ENCODE measurements at regions not wholly inside any gene's neighbourhood (a gene's known extent, or its start where the extent isn't known, plus 50 kb on each side); places are given as distances from the start of the nearest gene placed in this dataset.
A peak's percentile ranks its signal among the peaks of the same experiment; 100 is the strongest.
"Not testable (repeated sequence)": the region's sequence is repeated elsewhere in the genome, so short reads cannot be mapped to it uniquely, and the experiment has no call there.

DNA sequence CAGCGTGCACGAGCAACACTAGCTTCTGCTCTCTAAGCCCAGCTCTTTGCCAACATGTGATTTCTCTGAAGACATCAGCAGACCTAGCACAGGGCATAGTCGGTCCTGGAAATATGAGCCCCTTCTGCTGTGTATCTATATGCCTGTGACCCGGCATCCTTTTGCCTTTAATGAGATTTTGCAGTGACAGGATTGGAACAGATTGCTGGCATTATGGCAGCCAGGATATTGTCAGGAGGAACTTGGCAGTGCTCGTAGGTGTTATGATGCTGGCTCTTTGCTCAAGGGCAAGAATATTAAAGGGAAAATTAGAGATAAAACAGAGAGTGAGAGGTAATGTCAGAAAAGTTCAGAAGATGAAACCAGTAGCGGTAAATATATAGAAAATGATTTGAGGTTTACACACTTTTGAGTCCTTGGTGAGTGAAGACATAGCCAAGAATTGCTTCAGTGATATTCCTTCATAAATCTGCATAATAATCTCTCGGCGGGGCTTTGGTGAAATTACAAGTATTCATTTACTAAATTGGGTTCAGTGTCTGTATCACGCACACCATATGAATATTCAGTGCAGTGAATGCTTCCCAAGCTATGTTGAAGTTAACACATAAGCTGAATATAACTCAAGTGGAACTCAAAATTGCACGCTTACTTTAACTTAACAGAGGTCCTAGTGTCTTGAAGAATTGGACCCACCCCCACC is 502.1 kb upstream of the NR3C2 start:
- peaks cover 0 to 3% (median 0%) of the 10 kb centered on the region in 3 donors for H3K27me3 Mint-ChIP-seq
- no peaks in the 10 kb centered on the region for H3K4me1 Mint-ChIP-seq
- no peak overlapping the region for H3K27ac Mint-ChIP-seq
- peaks cover 0 to 4% of the 10 kb centered on the region in 2 donors for H3K36me3 Mint-ChIP-seq
- H3K4me3 Mint-ChIP-seq, result no peak overlapping the region
- peaks cover 0 to 1% (median 0%) of the 10 kb centered on the region in 7 donors for H3K9me3 Mint-ChIP-seq
- ATAC-seq (ENCODE audit: low read depth in 2 of 2) (no peak), DNase-seq (no peak)

DNA sequence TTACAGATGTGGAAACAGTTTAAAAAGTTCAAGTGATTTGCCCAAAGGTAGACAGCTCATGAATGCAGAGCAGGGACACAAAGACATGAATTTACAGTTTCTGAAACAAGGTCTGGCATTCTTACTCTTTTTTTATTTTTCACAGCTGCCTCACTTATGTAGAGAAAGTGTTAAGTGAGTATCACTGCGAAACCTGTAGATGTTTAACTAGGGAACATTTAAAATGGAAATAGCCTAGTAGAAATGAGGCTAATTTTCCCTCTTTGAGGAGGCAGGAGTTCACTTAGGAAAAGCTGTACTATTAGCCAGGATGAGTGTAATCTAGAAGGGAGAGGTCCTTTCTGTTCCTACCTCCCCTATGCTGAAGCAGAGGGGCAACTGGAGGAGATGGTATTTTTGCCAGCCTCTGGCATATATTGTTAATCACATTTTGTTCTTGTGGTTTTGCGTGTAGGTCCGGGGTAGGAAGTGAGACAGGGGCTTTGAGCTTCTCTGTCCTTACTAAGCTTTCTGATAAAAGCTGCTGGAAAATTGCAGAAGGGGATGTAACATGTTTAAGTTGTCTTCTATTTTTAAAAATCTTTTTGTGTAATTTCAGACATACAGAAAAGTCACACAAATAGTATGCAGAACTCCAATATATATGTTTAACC is 492.8 kb upstream of the NR3C2 start:
- Mint-ChIP-seq H3K27ac (no peak overlapping the region), H3K9me3 (peaks cover 8 to 33% (median 17%) of the 10 kb centered on the region in 7 donors), H3K4me1 (peaks cover 5 to 11% (median 7%) of the 10 kb centered on the region in 3 donors), H3K4me3 (peak overlapping the region in 1 of 8 donors; percentile 37), H3K27me3 (peaks cover 0 to 4% (median 0%) of the 10 kb centered on the region in 3 donors), H3K36me3 (peaks cover 0 to 13% of the 10 kb centered on the region in 2 donors)
- DNase-seq (no peak), ATAC-seq (ENCODE audit: low read depth in 2 of 2) (no peak)

DNA sequence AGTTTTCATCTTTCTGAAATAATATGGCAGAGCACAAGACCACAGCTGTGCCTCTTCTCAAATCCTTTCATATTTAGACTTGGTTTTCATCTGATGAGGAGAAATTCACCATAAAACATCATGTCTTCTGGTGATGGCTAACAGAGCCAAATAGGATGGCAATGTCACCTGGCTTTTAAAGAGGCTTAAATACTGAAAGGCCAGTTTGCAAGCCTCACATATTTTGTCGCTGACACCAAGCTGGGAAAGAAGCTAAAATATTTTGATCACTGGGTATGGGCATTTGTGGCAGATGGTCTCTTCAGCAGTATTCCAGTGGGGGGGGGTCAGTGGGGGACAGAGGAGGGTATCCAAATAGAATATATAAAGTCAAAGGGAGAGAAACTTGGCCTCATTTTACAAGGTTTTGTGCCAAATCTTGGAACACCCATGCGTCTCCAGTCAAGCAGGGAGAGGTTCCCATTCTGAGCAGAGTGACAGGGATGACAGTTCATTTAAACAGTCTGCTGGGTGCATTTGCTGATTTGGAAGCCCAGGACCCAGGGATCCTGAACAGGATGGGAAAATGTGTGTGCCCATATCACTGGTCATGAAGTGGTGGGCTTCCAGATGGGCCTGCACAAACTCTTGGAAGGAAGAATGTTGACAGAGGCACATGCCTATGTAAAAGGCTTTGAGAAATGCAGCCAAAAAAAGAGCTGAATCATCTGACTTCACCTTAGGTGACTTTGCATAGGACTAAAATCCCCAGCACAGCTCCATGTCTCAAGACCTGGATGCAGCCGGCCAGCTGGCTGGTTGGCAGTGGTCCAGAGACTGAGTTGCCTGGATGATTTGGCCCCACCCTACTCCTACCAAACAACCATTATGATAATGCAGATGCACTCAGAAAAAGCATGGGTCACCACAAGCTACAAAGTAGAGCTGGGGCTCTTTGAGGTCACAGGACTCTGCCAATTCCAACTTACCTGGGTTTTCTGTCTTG is 484.4 kb upstream of the NR3C2 start:
- Mint-ChIP-seq H3K4me3 (no peak overlapping the region), H3K36me3 (peaks cover 0 to 26% of the 10 kb centered on the region in 2 donors), H3K9me3 (peaks cover 8 to 29% (median 16%) of the 10 kb centered on the region in 7 donors), H3K27ac (no peak overlapping the region), H3K4me1 (no peaks in the 10 kb centered on the region), H3K27me3 (no peaks in the 10 kb centered on the region)
- ATAC-seq (ENCODE audit: low read depth in 2 of 2) (no peak), DNase-seq (no peak)

DNA sequence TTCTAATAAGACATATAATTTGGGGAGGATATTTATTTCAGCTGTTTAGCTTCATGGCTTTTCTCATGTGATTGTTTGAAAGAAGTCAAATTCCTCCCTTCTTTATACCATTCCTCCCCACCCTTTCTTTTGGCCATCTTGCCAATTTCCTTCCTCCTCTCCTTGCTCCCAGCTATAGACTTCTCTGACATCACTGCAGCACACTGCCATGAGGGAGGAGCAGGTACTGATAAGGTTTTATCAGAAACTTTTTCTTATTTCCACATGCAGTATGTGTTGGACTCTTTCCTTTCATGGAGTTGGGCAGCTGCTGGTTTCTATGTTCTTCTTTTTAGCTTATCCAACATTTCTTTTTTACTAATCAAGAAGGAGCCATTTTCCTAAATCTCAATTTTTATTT is 481.7 kb upstream of the NR3C2 start:
- Mint-ChIP-seq H3K27ac (no peak overlapping the region), H3K4me3 (no peak overlapping the region), H3K27me3 (no peaks in the 10 kb centered on the region), H3K4me1 (no peaks in the 10 kb centered on the region), H3K9me3 (peaks cover 0 to 4% (median 1%) of the 10 kb centered on the region in 7 donors), H3K36me3 (peaks cover 0 to 1% of the 10 kb centered on the region in 2 donors)
- DNase-seq (no peak), ATAC-seq (ENCODE audit: low read depth in 2 of 2) (no peak)

DNA sequence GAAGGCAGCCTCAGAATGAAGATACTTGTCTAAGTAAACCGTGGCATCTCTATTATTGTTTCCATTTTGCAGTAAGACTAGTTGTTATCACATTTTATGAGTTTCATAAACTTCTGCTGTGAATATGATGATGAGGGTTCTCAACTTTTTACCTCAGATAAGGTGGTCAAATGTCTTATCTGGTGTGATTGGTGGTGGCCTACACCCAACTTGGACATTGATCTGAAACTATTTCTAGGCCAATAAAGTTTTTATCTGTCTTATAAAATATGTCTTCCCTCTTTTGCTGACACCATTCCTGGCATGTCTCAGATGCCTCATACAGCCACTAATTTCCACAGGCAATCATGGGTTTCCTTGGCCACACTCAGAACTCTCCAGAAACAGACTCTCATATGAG is 480.3 kb upstream of the NR3C2 start:
- Mint-ChIP-seq H3K4me1 (no peaks in the 10 kb centered on the region), H3K9me3 (peaks cover 0 to 4% (median 0%) of the 10 kb centered on the region in 7 donors), H3K36me3 (no peaks in the 10 kb centered on the region), H3K4me3 (no peak overlapping the region), H3K27ac (no peak overlapping the region), H3K27me3 (no peaks in the 10 kb centered on the region)
- DNase-seq (no peak), ATAC-seq (ENCODE audit: low read depth in 2 of 2) (no peak)

DNA sequence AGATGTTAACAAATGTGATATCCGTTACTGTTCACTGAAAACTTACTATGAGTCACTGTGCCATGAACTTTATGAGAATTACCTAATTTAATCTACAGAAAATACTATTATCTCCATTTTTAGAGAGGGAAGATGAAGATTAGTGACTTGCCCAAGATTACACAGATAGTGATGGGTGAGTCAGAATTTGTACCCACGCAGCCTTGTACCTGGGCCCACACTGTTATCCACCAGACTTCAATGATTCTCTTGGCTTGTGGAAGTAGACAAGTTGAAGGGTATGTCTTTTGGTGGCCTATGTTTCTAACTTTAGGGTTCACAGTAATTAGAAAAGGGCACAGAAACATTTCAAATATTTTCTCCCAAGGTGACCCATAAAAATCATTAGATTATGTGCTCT is 472.5 kb upstream of the NR3C2 start:
- DNase-seq (no peak), ATAC-seq (ENCODE audit: low read depth in 2 of 2) (no peak)
- H3K36me3 Mint-ChIP-seq, result no peaks in the 10 kb centered on the region
- H3K9me3 Mint-ChIP-seq, result peaks cover 0 to 2% (median 0%) of the 10 kb centered on the region in 7 donors
- peak overlapping the region in 1 of 6 donors; percentile 33 for H3K27ac Mint-ChIP-seq
- no peaks in the 10 kb centered on the region for H3K4me1 Mint-ChIP-seq
- no peaks in the 10 kb centered on the region for H3K27me3 Mint-ChIP-seq
- no peak overlapping the region for H3K4me3 Mint-ChIP-seq

DNA sequence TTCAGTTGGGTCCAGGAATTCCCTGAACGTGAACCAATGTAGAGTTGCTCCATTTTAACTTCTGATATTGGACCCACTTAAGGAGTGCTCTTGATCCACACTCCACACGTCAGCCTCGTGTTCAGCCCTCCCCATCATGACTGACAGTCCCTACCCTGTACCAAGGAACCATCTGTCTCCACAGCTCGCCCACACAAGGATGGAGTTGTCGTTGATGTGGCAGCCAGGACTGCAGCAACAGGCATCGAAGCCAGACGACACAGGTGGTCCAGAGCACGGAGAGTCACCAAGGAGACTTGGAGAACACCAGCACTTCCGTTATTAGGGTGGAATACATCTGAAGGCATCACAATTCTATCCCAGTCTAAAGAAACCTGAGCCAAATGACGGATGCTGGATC is 472.1 kb upstream of the NR3C2 start:
- Mint-ChIP-seq H3K9me3 (peaks cover 0 to 2% (median 0%) of the 10 kb centered on the region in 7 donors), H3K27me3 (no peaks in the 10 kb centered on the region), H3K36me3 (no peaks in the 10 kb centered on the region), H3K27ac (no peak overlapping the region), H3K4me3 (no peak overlapping the region), H3K4me1 (no peaks in the 10 kb centered on the region)
- ATAC-seq (ENCODE audit: low read depth in 2 of 2) (no peak), DNase-seq (no peak)

DNA sequence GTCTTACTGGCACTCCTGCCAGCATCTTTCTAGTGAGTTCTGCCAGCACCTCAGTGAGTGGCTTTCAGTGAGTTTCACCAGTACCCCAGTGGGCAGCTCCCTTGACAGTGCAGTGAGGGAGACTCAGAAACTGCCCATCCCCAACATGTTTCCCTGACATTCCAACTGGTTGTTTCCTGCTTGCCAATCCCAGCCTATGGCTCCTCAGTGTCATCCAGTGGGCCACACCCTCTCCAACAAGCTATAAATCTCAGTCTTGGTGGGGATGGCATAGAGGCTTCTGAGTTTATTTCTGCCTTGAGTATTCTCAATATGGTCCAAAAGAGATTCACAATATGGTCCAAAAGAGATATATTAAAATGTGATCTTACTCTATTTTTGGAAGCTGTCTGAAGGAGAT is 461.2 kb upstream of the NR3C2 start:
- peaks cover 0 to 9% of the 10 kb centered on the region in 2 donors for H3K36me3 Mint-ChIP-seq
- peaks cover 6 to 18% (median 10%) of the 10 kb centered on the region in 7 donors for H3K9me3 Mint-ChIP-seq
- H3K4me1 Mint-ChIP-seq, result no peaks in the 10 kb centered on the region
- ATAC-seq (ENCODE audit: low read depth in 2 of 2) (no peak), DNase-seq (no peak)
- H3K4me3 Mint-ChIP-seq, result no peak overlapping the region
- no peak overlapping the region for H3K27ac Mint-ChIP-seq
- no peaks in the 10 kb centered on the region for H3K27me3 Mint-ChIP-seq

DNA sequence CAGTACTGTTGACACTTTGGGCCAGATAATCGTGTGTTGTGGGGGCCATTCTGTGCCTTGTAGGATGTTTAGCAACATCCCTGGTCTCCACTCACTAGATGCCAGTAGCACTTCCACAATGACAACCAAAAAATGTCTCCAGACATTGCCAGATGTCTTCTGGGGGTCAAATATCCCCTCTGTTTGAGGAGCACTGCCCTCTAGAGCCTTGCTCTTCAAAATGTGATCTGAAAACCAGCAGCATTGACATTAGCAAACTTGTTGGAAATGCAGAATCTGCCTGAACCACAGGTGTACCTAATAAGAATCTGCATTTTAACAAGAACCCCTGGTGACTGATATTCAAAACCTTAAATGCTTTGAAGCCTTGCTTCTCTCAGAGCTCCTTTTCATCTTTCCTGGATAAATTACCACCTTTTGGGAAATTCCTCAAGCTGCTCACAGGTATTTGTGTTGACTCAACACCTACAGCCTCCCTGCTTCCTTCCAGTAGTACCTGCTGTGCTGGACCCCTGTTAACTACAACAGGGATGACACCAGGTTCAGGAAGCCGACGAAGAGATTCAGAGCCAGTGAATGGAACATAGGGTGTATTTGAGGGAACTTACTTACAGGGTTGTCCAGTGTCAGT is 459.0 kb upstream of the NR3C2 start:
- no peak for DNase-seq
- Mint-ChIP-seq H3K27ac (no peak overlapping the region), H3K4me3 (no peak overlapping the region), H3K36me3 (peaks cover 0 to 12% of the 10 kb centered on the region in 2 donors), H3K9me3 (peaks cover 7 to 34% (median 26%) of the 10 kb centered on the region in 7 donors), H3K4me1 (no peaks in the 10 kb centered on the region), H3K27me3 (no peaks in the 10 kb centered on the region)
- ATAC-seq (ENCODE audit: low read depth in 2 of 2), result no peak

DNA sequence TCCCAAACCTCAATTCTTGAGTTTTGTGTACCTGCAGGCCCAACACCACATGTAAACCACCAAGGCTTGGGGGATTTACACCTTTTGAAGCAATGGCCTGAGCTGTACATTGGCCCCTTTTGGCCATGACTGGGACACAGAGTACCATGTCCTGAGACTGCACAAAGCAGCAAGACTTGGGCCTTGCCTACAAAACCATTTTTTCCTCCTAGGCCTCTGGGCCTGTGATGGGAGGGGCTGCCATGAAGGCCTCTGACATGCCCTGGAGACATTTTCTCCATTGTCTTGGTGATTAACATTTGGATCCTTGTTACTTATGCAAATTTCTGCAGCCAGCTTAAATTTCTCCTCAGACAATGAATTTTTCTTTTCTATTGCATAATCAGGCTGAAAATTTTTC is 455.9 kb upstream of the NR3C2 start:
- not testable (repeated sequence) for H3K27ac Mint-ChIP-seq; H3K4me3 Mint-ChIP-seq; H3K27me3 Mint-ChIP-seq; ATAC-seq (ENCODE audit: low read depth in 2 of 2); DNase-seq; H3K4me1 Mint-ChIP-seq
- Mint-ChIP-seq H3K36me3 (peaks cover 0 to 12% of the 10 kb centered on the region in 2 donors), H3K9me3 (peaks cover 10 to 36% (median 28%) of the 10 kb centered on the region in 7 donors)

DNA sequence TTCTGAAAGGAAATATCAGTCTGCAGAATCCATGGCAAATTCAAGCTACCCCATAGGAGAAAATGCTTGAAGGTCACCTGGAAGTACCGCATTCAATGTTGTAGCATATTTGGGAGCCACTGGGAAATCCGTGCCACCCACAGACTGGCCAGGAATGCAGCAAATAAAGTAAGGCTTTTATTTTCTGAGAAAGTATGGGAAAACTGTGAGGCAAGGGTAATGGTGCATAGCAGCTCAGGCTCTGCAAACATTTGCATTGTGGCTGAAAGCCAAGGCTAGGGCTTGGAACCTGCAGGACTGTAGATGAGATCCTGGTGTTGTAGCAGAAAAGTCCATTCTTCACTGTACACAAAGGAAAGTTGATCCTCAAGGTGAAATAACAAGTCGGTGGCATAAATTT is 450.9 kb upstream of the NR3C2 start:
- Mint-ChIP-seq H3K36me3 (no peaks in the 10 kb centered on the region), H3K27ac (peak overlapping the region in 1 of 6 donors; percentile 66), H3K4me1 (peaks cover 0 to 7% (median 5%) of the 10 kb centered on the region in 3 donors), H3K27me3 (peaks cover 0 to 5% (median 0%) of the 10 kb centered on the region in 3 donors), H3K4me3 (no peak overlapping the region), H3K9me3 (peaks cover 2 to 25% (median 14%) of the 10 kb centered on the region in 7 donors)
- no peak for DNase-seq
- no peak for ATAC-seq (ENCODE audit: low read depth in 2 of 2)

DNA sequence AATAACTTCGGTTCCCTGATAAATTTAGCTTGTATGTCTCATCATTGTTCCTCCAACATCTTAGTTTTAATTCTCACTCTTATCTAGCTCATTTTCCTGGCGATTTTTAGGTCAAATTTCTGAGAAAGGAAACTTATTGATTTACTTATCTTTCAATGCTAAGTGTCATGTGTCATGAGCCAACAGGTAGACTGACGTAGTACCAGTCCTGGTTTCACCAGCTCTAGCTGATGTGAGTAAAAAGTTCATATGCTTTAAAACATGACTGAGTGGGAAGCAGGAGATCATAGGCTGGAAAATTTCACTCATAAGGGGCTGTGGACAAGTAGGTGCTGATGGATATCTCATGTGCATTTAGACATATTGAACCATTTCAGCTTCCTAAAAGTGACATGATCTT is 441.7 kb upstream of the NR3C2 start:
- Mint-ChIP-seq H3K27me3 (peaks cover 0 to 12% (median 7%) of the 10 kb centered on the region in 3 donors), H3K9me3 (peaks cover 0 to 9% (median 4%) of the 10 kb centered on the region in 7 donors), H3K4me3 (no peak overlapping the region), H3K36me3 (peaks cover 0 to 7% of the 10 kb centered on the region in 2 donors), H3K4me1 (no peaks in the 10 kb centered on the region), H3K27ac (no peak overlapping the region)
- ATAC-seq (ENCODE audit: low read depth in 2 of 2), result no peak
- no peak for DNase-seq

DNA sequence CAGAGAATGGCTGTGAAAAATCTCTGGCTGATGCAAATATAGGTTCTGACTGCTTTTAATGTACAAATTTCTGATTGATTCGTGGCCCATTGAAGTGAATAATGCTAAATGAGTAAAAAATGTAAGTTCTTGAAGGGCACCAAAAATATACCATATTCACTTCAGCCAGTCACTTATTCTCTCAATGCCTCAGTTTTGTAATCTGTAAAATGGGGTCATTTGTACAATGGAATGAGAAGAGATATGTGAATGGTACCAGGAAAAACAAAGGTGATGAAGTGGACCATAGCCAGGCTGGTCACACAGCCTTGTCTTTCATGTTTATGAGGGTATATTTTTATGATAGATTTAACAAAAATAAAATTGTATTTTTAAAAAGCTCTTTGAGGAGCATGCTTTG is 441.2 kb upstream of the NR3C2 start:
- DNase-seq (no peak), ATAC-seq (ENCODE audit: low read depth in 2 of 2) (no peak)
- peaks cover 0 to 9% (median 4%) of the 10 kb centered on the region in 7 donors for H3K9me3 Mint-ChIP-seq
- no peak overlapping the region for H3K27ac Mint-ChIP-seq
- peaks cover 0 to 11% (median 7%) of the 10 kb centered on the region in 3 donors for H3K27me3 Mint-ChIP-seq
- H3K36me3 Mint-ChIP-seq, result peaks cover 0 to 7% of the 10 kb centered on the region in 2 donors
- H3K4me1 Mint-ChIP-seq, result no peaks in the 10 kb centered on the region
- no peak overlapping the region for H3K4me3 Mint-ChIP-seq

Data from naive B cell (primary cell).